Dedifferentiated amniotic fluid mesenchymal stem cell (primary cell): ENCODE measurements at regions not wholly inside any gene's neighbourhood (a gene's known extent, or its start where the extent isn't known, plus 50 kb on each side); places are given as distances from the start of the nearest gene placed in this dataset.

Source experiments
- DNase-seq: peaks from one replicate; pipeline ENCODE4 v3.0.0-alpha.2; 2016; ENCODE audit errors: extremely low spot score

DNA sequence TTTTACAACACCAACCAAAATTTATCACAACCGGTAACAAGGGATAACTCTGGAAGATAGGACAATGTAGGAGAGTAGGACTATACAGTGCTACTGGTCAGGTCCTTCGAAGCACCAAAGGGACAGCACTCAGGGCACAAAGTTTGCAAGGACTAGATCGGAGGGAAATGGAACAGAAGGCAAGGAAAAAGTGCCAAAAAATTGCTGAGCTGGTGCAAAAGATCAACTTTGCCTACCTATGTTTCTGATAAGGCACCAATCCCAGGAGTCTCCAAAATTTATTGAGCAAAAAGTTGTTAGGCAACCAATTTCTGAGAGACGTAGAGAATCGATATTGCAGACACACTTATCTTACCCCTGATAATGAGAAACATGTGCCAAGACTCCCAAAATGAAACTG is 160.0 kb upstream of the PLEKHA5 start:
- no peak for DNase-seq

DNA sequence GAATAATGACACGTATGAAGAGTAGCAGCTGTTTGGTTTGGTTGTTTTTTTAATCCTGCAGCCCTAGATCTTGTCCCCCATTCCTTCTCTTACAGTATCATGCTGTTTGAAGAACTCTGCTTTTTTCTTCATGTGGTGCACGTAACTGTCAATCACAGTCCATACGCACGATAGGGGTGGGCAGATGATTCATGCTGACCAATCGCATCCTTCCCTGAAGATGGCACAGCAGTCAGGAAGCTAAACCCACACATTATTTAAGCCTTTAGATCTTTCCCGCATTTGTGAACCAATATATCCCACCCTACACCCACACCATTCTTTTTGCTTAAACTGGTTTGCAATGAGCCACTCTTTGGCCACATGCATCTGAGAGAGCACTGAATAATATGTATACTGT is 158.9 kb upstream of the PLEKHA5 start:
- DNase-seq: no peak

DNA sequence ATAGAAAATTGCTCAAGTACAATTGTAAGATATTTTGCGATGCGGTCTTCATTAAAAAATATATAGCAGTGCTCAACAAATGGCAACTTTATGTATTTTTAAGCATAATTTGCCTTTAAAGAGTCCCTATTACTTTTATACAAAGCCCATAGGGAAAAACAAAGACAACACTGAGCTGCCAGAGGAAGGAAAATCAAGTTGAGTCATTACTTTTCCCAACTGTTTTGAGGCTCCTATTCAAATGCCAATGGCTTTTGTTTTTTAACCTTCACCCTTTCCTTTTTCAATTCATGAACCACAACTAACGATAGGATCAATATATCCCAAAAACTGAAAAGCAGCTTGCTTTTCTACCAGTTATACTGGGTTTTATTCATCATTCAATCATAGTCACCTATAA is 157.6 kb upstream of the PLEKHA5 start:
- no peak for DNase-seq

DNA sequence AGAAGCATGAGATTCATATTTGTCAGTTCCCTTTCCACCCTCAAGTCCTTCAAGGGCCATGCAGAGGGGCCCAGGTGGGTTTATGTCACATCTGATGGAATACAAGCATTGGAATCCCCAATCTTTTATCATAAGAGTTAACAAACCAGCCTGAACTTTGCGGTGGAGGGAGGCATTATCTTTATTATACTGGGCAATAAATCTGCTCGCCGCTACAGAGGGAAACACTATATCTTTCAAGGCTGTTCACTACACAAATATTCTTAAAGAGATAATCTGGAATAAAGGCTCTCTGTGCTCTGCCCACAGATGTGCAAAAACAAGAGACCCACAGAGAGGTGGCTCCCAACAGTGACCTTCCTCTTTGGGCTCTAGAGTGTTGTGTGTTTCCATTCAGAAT is 153.6 kb upstream of the PLEKHA5 start:
- no peak for DNase-seq

DNA sequence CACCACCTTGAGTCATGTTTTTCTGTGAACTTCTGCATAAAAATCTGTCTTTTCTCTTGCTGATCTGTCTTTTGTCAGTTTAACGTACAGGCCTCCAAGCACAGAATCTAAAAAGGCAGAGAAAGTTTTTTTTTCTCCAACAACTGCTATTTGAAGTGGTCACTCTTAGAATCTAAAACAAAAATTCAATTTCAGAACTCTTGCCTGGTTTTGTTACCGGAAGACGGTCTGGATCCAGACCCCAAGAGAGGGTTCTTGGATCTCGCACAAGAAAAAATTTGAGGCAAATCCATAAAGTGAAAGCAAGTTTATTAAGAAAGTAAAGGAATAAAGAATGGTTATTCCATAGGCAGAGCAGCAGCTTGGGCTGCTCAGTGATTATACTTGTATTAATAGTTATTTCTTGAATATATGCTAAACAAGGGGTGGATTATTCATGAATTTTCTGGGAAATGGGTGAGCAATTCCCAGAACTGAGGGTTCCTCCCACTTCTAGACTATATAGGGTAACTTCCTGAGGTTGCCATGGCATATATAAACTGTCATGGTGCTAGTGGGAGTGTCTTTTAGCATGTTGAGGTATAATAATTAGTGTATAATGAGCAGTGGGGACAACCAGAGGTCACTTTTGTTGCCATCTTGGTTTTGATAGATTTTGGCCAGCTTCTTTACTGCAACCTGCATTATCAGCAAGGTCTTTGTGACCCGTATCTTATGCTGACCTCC is 150.0 kb upstream of the PLEKHA5 start:
- no peak for DNase-seq

DNA sequence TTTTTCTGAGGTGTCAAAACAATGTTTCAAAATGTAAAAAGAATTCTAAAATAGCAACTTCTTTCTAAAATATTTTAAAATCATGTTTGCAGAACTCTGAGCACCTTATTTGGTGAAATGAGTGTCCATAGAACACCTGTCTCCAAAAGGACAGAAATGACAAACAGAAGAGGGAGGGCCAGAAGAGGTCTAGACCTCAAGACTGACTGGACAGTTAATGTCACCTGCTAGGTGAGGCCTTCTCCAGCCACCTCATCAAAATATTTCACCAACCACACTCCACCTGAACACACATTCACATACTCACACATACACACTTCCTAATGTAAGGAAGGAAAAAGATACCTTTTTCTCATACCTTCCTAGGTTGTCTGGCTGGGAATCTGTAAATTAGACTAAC is 147.8 kb upstream of the PLEKHA5 start:
- no peak for DNase-seq

DNA sequence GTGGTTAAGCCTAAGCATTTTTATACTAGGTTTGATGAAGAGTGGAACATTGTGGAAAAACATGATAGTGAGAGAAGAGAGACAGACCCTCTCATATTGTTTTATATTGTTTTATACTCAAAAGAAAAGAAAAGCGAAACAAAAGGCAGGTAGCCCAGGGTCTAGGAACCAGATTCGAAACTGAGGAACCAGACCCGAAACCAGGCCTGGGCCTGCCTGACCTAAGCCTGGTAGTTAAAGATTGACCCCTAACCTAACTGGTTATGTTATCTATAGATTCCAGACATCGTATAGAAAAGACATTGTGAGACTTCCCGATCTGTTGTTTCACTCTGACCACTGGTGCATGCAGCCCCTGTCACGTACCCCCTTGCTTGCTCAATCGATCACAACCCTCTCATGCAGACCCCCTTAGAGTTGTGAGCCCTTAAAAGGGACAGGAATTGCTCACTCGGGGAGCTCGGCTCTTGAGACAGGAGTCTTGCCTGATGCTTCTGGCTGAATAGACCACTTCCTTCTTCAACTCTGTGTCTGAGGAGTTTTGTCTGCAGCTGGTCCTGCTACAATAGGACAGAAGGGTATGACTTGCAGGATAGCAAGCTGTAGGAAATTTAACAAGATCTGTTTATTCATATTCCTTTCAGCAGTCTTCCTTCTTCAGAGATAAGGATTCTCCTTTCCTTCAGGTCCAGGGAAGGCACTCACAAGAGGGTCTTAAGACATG is 147.1 kb upstream of the PLEKHA5 start:
- DNase-seq: no peak

DNA sequence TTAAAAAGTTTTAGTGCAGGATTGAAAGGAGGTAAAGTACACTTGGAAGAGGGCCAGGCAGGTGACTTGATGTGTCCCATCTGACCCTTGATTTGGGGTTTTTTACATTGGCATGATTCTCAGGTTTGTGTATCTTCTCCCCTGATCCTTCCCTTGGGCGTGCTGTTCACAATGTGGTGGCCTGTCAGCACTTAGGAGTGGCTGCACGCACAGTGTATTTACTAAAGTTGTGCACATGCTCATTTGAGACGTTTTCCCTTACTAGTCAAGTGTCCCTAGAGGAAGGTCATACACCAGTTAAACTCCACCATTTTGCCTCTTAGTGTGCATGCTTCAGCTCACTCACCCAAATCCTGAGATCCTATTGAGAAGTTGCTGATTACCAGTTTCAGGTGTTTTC is 145.7 kb upstream of the PLEKHA5 start:
- no peak for DNase-seq

DNA sequence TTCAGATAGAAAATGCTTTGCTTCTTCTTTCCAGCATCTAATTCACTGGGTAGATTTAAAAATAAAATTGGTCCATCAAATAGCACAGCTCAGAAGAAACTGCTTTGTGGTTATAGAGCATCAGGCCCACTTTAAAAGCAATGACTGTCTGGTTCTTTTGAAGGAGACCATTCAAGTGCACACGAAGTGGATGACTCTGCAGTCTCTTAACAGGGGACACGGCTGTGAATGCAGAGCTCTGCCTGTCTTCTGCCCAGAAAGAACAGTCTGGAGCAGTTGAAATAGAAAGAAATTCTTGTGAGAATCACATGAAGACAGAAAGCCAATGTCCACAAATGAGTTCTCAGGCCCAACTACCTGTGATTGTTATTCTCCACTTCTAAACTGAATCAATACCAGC is 138.7 kb upstream of the PLEKHA5 start:
- DNase-seq: no peak

DNA sequence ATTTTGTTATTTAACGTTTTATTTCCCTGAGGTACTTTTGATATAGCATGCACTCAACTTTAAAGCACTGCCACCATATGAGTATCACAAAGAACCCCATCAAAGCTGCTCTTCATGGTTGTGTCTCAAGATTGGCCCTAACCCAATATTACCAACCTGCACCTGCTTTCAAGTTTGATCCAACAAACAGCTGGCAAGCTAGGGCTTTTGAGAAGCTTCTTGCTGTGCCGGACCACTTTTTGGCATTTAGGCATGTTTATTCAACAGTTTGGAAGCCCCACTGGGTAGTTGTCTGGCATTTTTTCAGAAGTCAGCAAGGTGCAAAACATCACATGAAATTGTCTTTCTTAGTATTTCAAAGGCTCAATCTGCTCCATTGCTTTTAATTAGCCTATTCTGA is 137.2 kb upstream of the PLEKHA5 start:
- no peak for DNase-seq

DNA sequence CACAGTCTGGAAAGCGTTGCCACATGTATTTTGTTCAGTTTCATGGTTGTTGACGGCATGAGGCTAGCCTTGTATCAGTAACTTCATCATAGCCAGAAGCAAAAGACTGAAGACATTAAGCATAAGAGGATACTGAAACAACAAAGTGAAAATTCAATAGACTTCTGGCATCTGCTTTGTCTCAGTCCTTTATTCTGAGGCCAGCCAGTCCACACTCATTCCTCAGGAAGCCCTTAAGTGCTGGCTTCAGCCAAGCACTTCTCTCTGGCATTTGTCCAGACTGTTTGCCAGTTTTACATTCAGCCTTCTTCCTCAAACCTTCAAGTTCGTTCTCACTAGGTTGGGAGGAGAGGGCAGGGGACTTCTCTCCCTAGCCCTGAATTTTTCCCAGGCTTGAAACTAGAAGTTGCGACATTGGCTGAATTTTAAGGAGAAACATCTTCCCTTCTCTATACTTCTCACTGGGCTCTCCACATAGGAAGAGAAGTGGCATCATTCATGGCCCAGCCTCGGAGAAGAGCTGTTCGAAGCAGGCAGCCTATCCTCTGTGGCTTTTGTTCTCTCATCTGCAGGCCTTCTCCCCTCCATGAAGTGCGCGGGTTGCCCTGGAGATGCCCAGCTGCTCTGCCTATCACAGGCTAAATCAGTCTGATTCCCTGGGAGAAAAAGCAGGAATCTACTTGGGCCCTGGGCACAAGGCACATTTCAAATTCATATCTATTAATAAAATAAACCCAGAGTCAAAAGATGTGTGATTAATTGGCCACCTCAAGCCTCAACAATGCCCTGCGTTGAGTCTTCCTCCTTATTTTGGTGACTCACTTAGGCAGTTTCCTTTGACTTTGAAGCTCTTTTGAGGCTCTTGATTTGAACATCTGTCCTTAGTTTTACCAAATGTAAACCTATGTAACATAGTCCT is 130.9 kb upstream of the PLEKHA5 start:
- DNase-seq: no peak

DNA sequence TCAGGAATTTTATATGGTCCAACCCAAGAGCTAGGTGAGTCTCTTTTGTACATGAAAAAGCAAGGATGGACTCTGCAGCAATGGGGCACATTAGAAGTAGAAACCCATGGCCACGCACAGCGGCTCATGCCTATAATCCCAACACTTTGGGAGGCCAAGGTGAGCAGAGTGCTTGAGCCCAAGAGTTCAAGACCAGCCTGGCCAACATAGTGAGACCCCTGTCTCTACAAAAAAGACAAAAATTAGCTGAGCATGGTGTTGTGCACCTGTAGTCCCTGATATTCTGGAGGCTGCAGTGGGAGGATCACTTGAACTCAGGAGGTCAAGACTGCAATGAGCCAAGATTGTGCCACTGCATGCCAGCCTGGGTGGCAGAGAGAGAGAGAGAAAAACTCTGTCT is 128.7 kb upstream of the PLEKHA5 start:
- DNase-seq: no peak

DNA sequence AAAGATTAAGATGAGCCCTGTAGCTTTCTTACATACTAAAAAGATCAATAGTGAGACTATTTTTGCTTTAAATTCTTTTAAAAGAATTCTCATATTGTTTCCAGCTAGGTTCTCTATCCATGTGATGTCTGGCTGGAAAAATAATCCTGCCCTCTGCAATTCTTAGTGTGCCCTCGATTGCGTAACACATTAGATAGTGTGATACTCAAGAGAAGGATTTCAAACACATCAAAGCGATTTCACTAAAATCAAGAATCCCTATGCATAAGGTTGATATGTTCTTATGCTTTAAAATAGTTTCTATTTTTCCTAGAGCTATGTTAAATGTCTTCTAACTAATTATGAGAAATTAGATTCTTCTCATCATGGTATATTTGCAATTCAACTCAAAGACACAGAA is 127.3 kb upstream of the PLEKHA5 start:
- no peak for DNase-seq

DNA sequence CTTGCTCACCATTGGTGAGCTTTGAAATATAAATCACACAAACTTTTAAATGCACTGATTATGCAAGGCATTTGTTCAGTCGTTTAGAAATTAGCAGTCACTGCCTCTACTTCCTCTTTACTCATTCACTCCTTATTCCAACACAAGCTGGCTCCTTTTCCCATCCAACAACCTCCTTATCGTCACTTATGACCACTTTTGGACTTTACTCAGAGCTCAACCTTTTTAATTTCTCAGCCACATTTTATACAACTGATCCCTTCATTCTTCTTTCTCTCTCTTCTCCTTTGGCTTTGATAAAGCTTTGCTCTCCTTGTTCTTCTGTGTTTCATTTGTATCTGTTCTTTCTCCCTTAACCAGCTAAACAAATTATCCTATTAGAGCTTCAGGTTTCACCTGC is 126.4 kb upstream of the PLEKHA5 start:
- no peak for DNase-seq

DNA sequence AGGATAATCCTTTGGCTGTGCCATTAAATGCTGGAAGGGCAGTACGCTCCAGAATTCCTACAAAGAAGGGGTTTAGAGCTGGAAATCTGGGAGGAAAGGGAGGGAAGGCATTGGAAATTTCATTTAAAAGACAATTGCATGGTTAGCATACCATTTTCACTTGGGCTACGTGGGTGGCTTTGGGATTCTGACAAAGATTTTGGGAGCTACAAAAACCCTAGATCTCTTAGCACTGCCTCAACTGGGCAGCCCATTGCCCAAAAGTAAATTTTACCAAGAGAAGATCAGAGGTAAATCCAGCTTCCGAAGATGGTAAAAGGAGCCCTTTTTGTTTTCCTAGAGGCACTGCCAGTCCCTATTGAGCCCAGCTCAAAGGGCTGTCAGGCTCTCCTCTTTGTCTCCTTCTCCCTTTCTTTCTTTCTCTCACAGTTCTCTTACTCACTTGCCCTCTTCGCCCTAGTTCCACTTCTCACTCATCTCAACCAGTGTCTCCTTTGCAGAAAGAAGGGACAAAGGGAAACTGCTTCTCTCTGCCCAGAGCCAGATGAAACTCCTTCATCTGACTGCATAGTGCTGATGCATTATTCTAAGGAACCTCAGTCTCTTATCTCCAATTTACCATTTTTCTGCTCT is 125.4 kb upstream of the PLEKHA5 start:
- DNase-seq: no peak

DNA sequence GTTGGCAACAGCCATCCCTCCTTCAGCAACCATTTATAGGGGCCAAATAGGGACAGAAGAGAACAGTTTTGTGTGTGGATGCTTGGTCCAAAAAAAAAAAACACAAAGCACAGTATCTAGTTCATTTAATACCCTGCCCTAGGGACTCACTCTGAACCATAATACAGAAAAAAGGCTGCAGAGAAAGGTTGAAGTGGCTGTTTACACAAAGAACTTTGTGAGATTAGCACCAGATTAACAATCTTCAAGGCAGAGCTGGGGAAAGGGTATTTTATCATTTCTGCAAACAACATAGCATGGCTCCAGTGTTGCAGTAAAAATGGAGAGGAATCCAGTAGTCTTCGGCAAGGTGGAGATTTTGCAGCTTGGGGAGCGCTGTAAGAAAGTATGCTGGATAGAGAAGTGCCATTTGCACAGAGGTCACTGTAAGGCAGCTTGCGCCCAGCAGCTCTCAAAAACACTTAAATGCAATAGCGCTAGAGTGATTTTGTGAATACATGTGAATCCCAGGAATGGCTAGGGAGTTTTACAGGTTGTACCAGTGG is 124.2 kb upstream of the PLEKHA5 start:
- no peak for DNase-seq

DNA sequence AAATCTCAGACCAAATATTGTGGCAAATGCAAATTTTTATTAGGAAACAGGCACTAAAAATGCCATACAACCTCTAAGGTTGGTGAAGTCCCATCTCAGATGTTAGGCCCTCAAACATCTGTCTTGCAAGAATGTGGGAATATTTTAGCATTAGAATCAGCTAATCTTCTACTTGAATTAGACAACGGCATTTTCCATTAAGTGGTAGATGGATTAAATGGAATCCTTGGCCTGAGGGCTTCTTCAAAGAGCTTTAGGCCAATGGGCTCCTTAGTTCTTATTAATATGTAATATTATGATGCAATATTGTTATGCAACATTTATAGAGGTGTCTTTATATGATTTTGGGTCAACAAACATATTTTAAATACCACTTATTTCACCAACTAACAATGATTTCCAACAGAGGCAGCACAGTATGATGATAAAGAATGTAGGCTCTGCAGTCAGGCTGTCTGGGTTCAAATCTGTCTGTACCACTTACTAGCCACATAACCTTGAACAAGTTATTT is 122.9 kb upstream of the PLEKHA5 start:
- no peak for DNase-seq

DNA sequence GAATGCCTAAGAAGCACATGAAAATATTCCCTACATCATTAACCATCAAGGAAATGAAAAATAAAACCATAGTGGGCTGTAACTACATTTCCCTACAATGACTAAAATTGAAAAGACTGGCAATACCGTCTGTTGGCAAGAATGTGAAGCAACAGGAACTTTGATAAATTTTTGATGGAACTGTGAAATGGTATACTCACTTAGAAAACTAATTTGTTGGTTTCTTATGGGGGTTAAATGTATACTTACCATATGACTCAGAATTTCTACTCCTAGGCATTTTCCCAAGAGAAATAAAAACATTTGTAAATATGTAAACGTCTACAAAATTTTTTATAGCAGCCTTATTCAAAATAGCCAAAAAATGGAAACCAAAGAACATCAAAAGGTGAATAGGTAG is 121.4 kb upstream of the PLEKHA5 start:
- DNase-seq: no peak

DNA sequence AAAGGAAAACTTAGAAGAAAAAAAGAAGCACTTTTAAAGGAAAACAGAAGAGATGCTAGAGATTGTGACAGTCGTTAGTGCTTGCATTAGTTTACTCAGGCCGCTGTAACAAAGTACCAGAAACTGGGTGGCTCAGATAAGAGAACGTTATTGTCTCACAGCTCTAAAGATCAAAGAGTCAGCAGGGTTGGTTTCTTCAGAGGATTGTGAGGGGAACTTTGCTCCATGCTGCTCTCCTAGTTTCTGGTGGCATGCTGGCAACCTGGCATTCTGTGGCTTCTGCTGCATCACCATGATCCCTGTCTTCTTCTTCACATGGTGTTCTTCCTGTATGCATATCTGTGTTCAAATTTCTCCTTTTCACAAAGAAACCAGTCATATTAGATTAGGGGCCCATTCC is 119.4 kb upstream of the PLEKHA5 start:
- DNase-seq: no peak

DNA sequence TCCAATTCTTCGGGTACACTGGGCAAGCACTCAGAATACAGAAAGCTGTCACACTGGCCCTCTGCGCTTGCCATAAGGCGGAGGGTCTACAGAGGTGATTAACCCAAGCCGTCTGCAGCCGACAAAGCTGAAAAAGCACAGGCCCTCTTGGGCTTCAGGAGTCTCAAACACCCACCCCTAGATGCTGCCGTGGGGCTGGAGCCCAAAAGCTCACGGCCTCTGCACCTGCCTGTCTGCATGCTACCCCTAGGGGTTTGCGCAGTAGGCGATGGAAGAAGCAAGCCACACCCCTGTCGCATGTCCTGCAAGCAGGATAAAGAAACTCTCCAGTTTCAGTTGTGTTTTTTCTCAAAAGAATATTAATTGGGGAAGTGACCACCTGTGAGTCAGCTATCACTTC is 118.8 kb upstream of the PLEKHA5 start:
- no peak for DNase-seq

DNA sequence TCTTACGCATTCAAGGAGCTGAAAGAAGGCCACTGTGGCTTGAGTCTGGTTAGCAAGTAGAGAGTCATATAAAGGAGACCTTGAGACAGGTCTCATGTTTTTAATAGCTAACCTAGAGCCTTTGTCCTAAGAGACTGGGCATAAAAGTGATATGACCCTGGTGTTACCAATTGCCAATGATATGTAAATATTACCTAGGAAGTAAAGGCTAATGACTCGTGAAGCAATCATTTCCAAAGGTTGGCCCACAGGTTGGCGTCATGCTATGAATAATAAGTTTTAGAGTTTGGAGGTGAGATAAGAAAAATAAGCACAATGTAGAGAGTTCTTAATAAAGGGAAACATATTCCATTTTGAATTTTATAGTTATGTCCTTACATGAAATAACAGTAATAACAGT is 116.6 kb upstream of the PLEKHA5 start:
- DNase-seq: no peak

DNA sequence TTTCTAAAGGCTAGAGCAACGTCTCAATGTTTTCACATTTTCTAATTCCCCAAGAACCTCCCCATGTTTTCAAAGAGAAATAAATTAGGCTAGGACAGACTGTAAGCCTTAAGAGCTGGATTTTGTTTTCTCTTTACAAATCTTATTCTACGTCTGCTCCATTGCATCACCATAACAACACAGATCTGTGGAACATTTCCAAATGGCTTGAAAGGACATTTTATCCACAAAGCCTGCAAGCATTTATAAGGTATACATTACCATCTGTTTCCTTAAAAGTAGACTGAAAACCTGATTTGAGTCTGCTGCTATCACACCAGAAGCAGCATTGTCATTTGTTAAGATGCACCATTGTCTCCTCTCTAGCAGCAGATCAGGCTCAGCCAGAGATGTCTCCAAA is 115.3 kb upstream of the PLEKHA5 start:
- peak; percentile 30 for DNase-seq
